ENCODE measurements at regions not wholly inside any gene's neighbourhood (a gene's known extent, or its start where the extent isn't known, plus 50 kb on each side); places are given as distances from the start of the nearest gene placed in this dataset.
"Not testable (repeated sequence)": the region's sequence is repeated elsewhere in the genome, so short reads cannot be mapped to it uniquely, and the experiment has no call there.

- DNase-seq, result no peak
Measured at GRCh38 chr6:150499882-150500312, 99.8 kb upstream of the PLEKHG1 start.

GRCh38 chr6:150500568-150500967 is 99.1 kb upstream of the PLEKHG1 start:
- DNase-seq, result not testable (repeated sequence)

- no peak for DNase-seq
Measured at GRCh38 chr6:150503041-150503440, 96.6 kb upstream of the PLEKHG1 start.

- DNase-seq, result no peak
Measured at GRCh38 chr6:150503586-150504339, 95.9 kb upstream of the PLEKHG1 start.

GRCh38 chr6:150507361-150507760 is 92.3 kb upstream of the PLEKHG1 start:
- not testable (repeated sequence) for DNase-seq

- DNase-seq, result no peak
Measured at GRCh38 chr6:150510576-150510975, 89.1 kb upstream of the PLEKHG1 start.

- DNase-seq, result no peak
Measured at GRCh38 chr6:150511313-150511712, 88.4 kb upstream of the PLEKHG1 start.

- DNase-seq, result no peak
Measured at GRCh38 chr6:150514806-150515380, 84.8 kb upstream of the PLEKHG1 start.

- no peak for DNase-seq
Measured at GRCh38 chr6:150516199-150516598, 83.5 kb upstream of the PLEKHG1 start.

- DNase-seq, result no peak
Measured at GRCh38 chr6:150517175-150517574, 82.5 kb upstream of the PLEKHG1 start.

- DNase-seq, result no peak
Measured at GRCh38 chr6:150521482-150521881, 78.2 kb upstream of the PLEKHG1 start.

- DNase-seq, result not testable (repeated sequence)
Measured at GRCh38 chr6:150523216-150523615, 76.5 kb upstream of the PLEKHG1 start.

GRCh38 chr6:150525300-150525699 is 74.4 kb upstream of the PLEKHG1 start:
- DNase-seq, result no peak

GRCh38 chr6:150527100-150527499 is 72.6 kb upstream of the PLEKHG1 start:
- DNase-seq, result no peak

- DNase-seq, result peak; percentile 13 to 58 (median 39)
Measured at GRCh38 chr6:150528648-150529285, 70.9 kb upstream of the PLEKHG1 start.

- DNase-seq, result no peak
Measured at GRCh38 chr6:150529646-150530045, 70.0 kb upstream of the PLEKHG1 start.

- no peak for DNase-seq
Measured at GRCh38 chr6:150531957-150532356, 67.7 kb upstream of the PLEKHG1 start.

- no peak for DNase-seq
Measured at GRCh38 chr6:150534553-150534952, 65.1 kb upstream of the PLEKHG1 start.

- no peak for DNase-seq
Measured at GRCh38 chr6:150535151-150535804, 64.4 kb upstream of the PLEKHG1 start.

- no peak for DNase-seq
Measured at GRCh38 chr6:150535818-150536220, 63.9 kb upstream of the PLEKHG1 start.

- DNase-seq, result no peak
Measured at GRCh38 chr6:150536835-150537234, 62.9 kb upstream of the PLEKHG1 start.

- DNase-seq, result no peak
Measured at GRCh38 chr6:150537491-150537890, 62.2 kb upstream of the PLEKHG1 start.

- no peak for DNase-seq
Measured at GRCh38 chr6:150537893-150538292, 61.8 kb upstream of the PLEKHG1 start.

Data from suppressor macrophage (primary cell).